ENCODE measurements at regions not wholly inside any gene's neighbourhood (a gene's known extent, or its start where the extent isn't known, plus 50 kb on each side); places are given as distances from the start of the nearest gene placed in this dataset.

- H3K4me3 ChIP-seq (ENCODE audit: low read depth in 1 of 2, low read length in 1 of 2): no peak overlapping the region
- H3K4me1 ChIP-seq (ENCODE audit: control insufficient read depth in 1 of 2, insufficient read depth in 1 of 2, low read depth in 1 of 2, low read length in 1 of 2): peaks cover 0 to 5% of the 10 kb centered on the region in 2 experiments
- H3K27me3 ChIP-seq: no peaks in the 10 kb centered on the region
- no peaks in the 10 kb centered on the region for H3K36me3 ChIP-seq
- no peak overlapping the region for H3K27ac ChIP-seq
- no peak for TF ChIP-seq CTCF (IDR thresholded peaks at IDR 0.05)
- no peaks in the 10 kb centered on the region for H3K9me3 ChIP-seq
Observed at GRCh38 chr5:100690036-100690560, 154.9 kb downstream of the FAM174A start.

DNA sequence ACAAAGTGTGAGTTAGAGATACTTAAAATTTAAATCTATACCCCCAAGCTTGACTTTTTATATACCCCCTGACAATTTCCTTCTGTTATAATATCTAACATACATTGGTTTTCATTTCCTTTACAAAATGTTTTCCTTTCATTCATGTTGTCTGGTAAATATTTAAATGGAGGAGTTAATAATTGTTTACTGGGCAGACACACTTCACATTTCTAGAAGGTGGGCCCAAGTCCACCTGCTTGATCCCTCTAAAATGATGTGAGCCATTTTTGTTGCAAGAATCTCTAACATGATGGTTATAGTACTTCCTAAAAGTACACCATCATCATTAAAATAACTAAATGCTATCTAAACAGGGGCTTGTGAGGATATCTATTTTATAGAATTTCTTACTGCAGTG, 155.9 kb downstream of the FAM174A start:
- Histone ChIP-seq H3K9me3 (no peaks in the 10 kb centered on the region), H3K27ac (no peak overlapping the region), H3K4me3 (ENCODE audit: low read depth in 1 of 2, low read length in 1 of 2) (no peak overlapping the region), H3K4me1 (ENCODE audit: control insufficient read depth in 1 of 2, insufficient read depth in 1 of 2, low read depth in 1 of 2, low read length in 1 of 2) (peaks cover 0 to 5% of the 10 kb centered on the region in 2 experiments), H3K36me3 (no peaks in the 10 kb centered on the region), H3K27me3 (no peaks in the 10 kb centered on the region)
- TF ChIP-seq CTCF (IDR thresholded peaks at IDR 0.05): no peak

GRCh38 chr5:100691548-100691947, 156.4 kb downstream of the FAM174A start:
- no peak overlapping the region for H3K4me3 ChIP-seq (ENCODE audit: low read depth in 1 of 2, low read length in 1 of 2)
- TF ChIP-seq CTCF (IDR thresholded peaks at IDR 0.05): no peak

GRCh38 chr5:100693481-100693880, 158.3 kb downstream of the FAM174A start:
- no peak for TF ChIP-seq CTCF (IDR thresholded peaks at IDR 0.05)
- Histone ChIP-seq H3K4me1 (ENCODE audit: control insufficient read depth in 1 of 2, insufficient read depth in 1 of 2, low read depth in 1 of 2, low read length in 1 of 2) (peaks cover 0 to 5% of the 10 kb centered on the region in 2 experiments), H3K4me3 (ENCODE audit: low read depth in 1 of 2, low read length in 1 of 2) (no peak overlapping the region), H3K36me3 (no peaks in the 10 kb centered on the region), H3K27ac (peak overlapping the region; percentile 46), H3K27me3 (no peaks in the 10 kb centered on the region), H3K9me3 (no peaks in the 10 kb centered on the region)

More at GRCh38 chr5:100691548-100691947, 156.4 kb downstream of the FAM174A start:
- Histone ChIP-seq H3K27ac (no peak overlapping the region), H3K27me3 (no peaks in the 10 kb centered on the region), H3K4me1 (ENCODE audit: control insufficient read depth in 1 of 2, insufficient read depth in 1 of 2, low read depth in 1 of 2, low read length in 1 of 2) (peaks cover 0 to 5% of the 10 kb centered on the region in 2 experiments), H3K9me3 (no peaks in the 10 kb centered on the region), H3K36me3 (no peaks in the 10 kb centered on the region)

DNA sequence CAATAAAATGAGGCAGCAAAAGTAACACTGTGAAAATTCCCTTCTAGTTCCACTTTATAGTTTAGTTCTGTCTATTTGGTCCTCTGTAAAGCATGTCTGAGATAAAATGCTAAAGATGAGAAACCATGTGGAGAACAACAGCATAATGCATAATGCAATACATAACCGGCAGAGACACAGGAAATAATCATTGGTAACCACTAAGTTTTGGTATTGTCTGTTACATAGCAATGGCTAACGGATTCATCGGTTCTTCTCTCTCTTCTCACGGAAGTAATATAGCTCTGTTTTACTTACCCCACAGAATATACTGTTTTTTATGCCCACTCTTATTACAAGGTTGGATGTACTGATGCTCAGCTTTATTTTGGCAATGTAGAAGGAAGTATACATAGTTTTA, 158.9 kb downstream of the FAM174A start:
- no peaks in the 10 kb centered on the region for H3K36me3 ChIP-seq
- H3K27ac ChIP-seq: peak overlapping the region; percentile 46
- H3K27me3 ChIP-seq: no peaks in the 10 kb centered on the region
- no peak for TF ChIP-seq CTCF (IDR thresholded peaks at IDR 0.05)
- peaks cover 0 to 5% of the 10 kb centered on the region in 2 experiments for H3K4me1 ChIP-seq (ENCODE audit: control insufficient read depth in 1 of 2, insufficient read depth in 1 of 2, low read depth in 1 of 2, low read length in 1 of 2)
- no peak overlapping the region for H3K4me3 ChIP-seq (ENCODE audit: low read depth in 1 of 2, low read length in 1 of 2)
- no peaks in the 10 kb centered on the region for H3K9me3 ChIP-seq
